Left renal pelvis (tissue), 4 donors: ENCODE measurements at regions not wholly inside any gene's neighbourhood (a gene's known extent, or its start where the extent isn't known, plus 50 kb on each side); places are given as distances from the start of the nearest gene placed in this dataset.
"Not testable (repeated sequence)": the region's sequence is repeated elsewhere in the genome, so short reads cannot be mapped to it uniquely, and the experiment has no call there.

Source experiments
- DNase-seq, 4 donors: peaks; one replicate each; pipeline ENCODE4 v3.0.0-alpha.2; 2013; ENCODE audit warnings: low read depth in 4 of 4, low spot score in 3 of 4

GRCh38 chr12:38016602-38017001 lies 300.0 kb upstream of the ALG10B start:
- no peak for DNase-seq

DNA sequence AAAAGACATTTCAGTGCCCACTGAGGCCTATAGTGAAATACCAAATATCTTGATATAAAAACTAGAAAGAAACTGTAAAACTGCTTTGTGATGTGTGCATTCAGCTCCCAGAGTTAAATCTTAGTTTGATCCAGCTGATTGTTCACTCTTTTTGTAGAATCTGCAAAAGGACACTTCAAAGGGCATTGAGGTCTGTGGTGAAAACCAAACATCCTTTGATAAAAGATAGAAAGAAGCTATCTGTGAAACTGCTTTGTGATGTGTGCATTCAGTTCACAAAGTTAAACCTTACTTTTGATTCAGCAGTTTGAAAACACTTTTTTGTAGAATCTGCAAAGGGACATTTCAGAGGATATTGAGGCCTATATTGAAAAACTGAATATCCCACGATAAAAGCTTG lies 290.7 kb upstream of the ALG10B start:
- DNase-seq, result no peak

DNA sequence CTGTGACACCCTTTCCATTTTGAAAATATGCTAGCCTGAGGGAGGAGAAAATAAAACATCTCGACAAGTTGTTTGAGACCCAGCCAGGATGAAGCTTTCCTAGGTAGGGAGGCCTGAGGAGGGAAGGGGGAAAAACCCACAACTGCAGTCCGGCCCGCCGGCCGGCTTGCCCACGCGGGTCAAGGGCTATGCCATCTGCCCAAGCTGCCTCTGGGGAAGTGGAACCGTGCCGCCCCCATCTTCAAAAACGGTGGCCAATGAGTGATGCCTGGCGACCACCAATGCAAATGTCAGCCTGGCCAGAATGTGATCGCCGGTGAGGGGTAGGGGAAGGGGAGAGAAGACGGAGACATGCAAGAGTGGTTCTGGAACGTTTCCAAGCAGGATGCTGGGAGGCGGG lies 263.5 kb upstream of the ALG10B start:
- DNase-seq, result no peak

DNA sequence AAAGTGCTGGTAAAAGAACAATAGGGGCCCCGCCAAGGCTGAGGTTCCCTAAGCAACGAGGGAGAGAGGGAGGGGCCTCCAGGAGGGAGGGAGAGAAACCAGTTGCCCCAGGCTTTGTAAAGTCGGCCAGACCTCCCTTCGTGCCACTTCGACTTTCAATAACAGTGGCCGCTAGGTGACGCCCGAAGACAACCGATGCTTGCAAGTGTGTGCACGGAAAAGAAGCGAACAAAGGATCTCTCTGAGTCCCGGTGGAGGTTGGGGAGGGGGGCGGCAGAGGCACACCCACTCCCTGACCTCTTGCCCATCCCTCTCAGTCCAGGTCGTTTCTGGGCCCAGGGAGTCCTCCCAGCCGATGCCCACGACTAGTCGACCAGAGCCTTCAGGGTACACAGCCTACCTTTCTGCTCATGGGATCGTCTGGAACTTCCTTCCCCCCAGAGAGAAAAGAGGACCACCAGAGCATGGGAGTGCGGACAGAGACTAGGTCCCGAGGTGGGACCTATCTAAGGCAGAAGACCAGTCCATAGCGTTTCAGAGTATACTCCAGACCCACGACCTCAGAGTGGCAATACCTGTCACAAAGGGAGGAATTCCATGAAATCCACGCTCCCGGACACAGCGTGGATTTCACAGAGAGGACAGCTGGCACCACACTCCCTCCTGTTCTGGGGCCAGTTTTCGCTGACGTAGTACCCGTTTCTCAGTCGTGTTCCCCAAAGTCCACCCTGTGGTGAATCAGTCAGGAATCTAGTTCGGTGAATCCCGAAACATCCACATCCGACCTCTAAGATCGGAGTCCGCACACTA lies 262.7 kb upstream of the ALG10B start:
- DNase-seq, result no peak

DNA sequence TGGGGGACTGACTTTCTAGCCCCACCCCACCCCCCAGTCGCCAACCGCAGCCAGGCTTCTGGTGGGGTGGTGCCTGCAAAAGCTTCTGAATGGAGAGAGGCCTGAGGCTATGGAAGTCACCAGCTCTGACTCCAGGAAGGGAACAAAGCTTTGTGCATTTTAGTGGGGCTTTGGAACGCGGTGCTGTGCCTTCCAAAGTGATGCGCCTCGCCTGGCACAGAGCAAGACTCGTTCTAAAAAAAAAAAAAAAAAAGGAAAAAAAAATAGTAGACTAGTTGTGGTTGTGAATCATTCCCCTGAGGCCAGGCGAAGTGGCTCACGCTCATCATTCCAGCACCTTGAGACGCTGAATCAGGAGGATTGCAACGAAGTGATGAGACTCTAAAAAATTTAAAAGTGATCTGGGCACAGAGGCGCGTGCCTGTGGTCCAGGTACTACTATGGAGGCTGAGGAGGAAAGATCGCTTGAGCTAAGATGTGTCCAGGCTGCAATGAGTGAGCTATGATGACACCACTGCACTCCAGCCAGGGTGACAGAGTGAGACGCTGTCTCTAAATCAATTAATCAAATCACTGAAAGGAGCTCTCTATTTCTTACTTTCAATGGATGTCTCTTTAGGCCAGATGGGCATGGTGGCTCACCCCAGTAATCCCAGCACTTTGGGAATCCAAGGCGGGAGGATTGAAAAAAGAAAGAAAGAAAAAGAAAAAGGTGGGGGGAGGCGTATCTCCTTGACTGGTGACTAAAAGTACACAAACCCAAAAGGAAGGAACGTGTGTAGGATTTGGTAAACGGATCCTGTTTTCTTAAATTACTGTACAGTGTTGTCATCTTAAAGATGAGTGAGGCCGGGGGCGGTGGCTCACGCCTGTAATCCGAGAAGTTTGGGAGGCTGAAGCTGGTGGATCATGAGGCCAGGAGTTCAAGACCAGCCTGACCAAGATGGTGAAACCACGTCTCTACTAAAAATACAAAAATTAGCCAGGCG lies 259.6 kb upstream of the ALG10B start:
- DNase-seq, result no peak

DNA sequence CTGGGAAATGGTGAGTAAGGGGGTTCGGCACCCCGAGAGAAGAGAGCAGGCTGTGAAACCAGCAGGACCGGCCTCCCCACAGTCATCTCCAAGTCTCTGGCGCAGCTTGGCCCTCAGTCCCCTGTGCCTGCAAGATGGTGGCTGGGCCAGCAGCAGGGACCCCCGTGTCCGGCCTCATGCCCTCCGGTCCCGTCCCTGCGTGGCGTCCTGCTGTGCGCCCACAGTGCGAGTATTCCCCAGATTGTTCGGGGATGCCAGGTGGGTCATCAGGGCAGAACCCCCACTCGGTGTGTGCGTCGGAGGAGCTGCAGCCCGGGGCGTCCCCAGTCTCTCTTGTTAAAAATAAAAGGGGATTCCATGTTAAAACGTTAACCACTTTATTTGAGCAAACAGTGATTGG lies 216.9 kb upstream of the ALG10B start:
- DNase-seq, result no peak

GRCh38 chr12:38101753-38102152 lies 214.8 kb upstream of the ALG10B start:
- DNase-seq, result no peak

GRCh38 chr12:38102197-38102596 lies 214.4 kb upstream of the ALG10B start:
- DNase-seq, result no peak

- no peak for DNase-seq
Observed at GRCh38 chr12:38110026-38110699, 206.4 kb upstream of the ALG10B start.

GRCh38 chr12:38113991-38114390 lies 202.6 kb upstream of the ALG10B start:
- DNase-seq, result no peak

GRCh38 chr12:38116968-38117367 lies 199.6 kb upstream of the ALG10B start:
- no peak for DNase-seq

DNA sequence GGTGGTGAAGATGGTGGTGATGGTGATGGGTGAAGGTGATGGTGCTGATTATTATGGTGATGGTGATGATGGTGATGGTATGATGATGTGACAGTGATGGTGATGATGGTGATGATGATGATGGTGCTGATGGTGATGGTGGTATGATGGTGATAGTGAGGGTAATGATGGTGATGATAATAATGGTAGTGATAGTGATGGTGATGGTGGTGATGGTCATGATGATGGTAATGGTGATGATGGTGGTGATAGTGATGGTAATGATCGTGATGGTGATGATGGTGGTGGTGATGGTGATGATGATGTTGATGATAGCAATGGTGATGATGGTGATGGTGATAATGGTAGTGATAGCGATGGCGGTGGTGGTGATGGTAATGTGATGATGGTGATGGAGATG lies 197.9 kb upstream of the ALG10B start:
- DNase-seq, result no peak

- DNase-seq, result no peak
Observed at GRCh38 chr12:38120438-38120837, 196.1 kb upstream of the ALG10B start.

DNA sequence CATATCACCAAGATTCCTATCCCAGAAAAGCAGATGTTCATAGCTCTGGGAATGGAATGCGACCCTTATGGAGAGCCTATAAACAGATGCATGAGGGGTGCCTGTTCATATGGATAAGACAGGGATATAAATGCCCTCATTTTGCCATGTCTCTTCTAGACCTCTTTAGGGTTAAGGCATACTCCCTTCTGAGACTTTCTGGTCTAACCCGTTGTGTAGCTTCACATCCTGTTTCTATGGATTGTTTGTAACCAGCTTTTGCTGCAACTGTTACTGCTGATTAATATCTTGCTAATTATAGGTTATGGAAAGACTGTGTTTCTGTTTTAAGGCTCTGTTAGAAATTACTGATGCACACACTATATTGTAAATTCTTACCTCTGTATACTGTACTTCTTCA lies 193.5 kb upstream of the ALG10B start:
- DNase-seq, result not testable (repeated sequence)

DNA sequence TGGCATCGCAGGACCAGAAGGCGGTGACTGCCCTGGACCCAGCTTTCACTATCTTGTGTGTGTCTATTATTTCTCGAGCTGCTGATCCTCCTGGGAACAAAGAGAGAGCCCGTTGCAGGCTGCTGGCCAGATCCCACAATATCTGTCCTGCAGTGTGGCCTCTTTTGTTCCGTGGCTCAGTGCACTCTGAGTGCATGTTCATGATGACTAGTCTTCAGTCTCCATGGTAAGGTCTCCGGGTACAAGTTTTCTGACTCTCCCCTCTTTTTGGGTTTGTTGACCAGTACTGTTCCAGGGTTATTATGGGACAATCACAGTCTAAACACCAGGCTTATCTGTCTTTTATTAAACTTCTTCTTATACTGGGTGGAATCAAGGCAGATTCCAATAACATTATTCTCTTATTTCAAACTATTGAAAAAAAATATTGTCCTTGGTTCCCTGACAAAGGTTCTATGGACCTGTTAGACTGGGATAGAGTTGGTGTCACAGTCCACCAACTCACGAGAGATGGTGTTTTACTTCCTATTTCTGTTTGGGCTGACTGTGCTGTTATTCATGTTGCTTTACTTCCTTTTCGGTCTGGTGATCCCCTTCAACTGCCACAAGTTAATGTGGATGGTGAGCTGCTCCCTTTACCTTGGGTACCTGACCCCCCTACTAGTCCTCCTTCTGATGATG lies 192.9 kb upstream of the ALG10B start:
- no peak for DNase-seq

DNA sequence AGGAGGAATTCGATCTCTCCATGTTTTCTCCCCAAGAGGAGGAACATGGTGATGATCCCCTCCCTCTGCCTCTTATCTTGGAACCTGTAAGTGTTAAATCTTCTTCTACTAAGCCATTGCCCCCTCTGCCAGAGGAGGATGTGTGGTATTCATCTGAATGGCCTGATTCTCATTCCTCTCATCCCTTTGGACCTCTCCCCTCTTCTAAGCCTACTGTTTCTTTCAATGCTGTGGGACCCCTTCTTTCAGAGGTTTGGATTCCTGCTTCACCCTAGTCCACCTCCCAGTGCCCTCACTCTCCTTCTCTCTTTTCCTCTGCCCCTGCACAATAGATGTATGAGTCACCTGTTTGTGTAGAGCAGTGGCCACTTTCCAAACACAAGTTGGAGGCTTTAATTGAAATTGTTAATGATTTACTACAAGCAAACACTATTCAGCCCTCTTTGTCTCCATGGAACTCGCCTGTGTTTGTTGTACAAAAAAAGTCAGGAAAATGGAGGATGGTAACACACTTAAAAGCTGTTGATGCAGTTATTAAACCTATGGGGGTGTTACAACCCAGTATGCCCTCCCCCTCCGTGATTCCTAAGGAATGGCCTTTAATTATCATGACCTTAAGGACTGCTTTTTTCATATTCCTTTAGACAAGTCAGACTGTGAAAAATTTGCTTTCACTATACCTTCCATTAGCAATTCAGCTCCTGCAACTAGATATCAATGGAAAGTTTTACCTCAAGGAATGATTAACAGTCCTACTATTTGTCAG lies 192.1 kb upstream of the ALG10B start:
- no peak for DNase-seq

DNA sequence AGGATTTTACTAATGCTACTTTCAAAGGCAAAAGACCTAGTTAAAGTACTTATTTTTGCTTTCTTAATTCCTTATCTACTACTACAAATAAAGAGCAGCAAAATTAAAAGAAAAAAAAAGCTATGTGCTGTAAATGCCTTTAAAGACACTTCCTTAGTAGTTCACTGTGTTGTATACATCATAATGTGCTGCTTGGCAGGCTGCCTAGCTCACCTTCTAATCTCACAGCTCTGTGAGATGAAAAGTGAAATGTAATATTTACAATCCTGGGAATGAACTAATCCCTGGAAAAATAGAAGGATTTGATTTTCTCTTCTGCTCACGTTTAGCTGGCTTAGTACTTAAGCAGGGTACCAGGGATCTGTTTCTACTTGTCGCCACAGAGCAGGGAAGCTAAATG lies 184.4 kb upstream of the ALG10B start:
- no peak for DNase-seq

DNA sequence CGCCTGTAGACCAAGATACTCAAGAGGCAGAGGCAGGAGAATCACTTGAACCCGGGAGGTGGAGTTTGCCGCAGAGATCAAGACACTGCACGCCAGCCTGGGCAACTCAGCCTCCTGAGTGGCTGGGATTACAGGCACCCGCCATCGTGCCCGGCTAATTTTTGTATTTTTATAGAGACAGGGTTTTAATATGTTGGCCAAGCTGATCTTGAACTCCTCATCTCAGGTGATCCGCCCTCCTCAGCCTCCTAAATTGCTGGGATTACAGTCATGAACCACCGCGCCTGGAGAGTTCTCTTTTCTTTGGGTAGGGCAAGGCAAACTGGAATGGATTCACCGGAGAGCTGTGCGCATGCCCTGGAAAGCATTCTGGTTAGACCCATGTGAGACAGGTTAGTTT lies 179.3 kb upstream of the ALG10B start:
- no peak for DNase-seq

GRCh38 chr12:38137716-38138115 lies 178.9 kb upstream of the ALG10B start:
- DNase-seq, result no peak
